GM21528 (cell line): ENCODE measurements at regions not wholly inside any gene's neighbourhood (a gene's known extent, or its start where the extent isn't known, plus 50 kb on each side); places are given as distances from the start of the nearest gene placed in this dataset.
"Not testable (repeated sequence)": the region's sequence is repeated elsewhere in the genome, so short reads cannot be mapped to it uniquely, and the experiment has no call there.

Experiments
- ATAC-seq: cut with Tn5 transposase; IDR thresholded peaks from one replicate; pipeline ENCODE4 v1.9.1; 2021; ENCODE audit warnings: mild to moderate bottlenecking, moderate library complexity; ENCODE audit not compliant: unreplicated experiment, low FRiP score

DNA sequence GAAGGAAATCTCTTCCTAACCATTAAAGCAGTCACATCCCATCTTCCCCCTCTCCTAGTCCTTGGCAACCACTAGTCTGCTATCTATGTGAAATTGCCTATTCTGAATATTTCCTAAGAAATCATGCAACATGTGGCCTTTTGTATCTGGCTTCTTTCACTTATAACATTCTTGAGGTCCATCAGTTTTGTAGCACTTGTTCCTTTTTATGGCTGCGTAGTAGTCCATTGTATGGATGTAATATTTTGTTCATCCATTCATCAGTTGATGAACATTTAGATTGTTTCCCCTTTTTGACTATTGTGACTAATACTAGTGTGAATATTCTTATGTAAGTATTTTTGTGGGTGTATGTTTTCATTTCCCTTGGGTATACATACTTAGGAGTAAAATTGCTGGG, 878.7 kb upstream of the DEFB115 start:
- not testable (repeated sequence) for ATAC-seq

DNA sequence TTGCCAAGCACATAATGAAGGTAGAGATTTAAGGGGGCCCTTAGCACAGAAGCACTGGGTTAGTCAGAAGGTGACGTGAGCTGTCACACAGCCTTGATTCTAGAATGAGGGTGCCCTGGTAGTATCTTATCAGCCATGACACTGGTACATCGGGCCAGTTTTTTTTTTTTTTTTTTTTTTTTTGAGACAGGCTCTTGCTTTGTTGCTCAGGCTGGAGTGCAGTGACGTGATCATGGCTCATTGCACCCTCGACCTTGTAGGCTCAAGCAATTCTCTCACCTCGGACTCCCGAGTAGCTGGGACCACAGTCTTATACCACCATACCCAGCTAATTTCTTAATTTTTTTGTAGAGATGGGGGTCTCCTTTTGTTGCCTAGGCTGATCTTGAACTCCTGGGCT, 872.6 kb upstream of the DEFB115 start:
- not testable (repeated sequence) for ATAC-seq

DNA sequence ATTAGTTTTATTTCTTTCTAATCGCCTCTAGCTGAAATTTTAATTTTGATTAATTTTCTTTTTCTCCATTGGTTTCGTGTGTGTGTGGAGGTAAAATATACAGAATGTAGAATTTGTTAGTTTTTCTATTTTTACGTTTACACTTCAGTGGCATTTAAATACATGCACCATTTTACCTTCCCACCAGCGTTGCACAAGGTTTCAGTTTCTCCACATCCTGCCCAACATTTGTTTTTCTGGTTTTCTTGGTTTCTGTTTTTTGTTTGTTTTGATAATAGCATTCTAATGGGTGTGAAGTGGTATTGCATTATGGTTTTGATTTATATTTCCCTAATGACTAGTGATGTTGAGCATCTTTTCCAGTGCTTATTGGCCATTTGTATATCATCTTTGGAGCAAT, 871.4 kb upstream of the DEFB115 start:
- not testable (repeated sequence) for ATAC-seq

DNA sequence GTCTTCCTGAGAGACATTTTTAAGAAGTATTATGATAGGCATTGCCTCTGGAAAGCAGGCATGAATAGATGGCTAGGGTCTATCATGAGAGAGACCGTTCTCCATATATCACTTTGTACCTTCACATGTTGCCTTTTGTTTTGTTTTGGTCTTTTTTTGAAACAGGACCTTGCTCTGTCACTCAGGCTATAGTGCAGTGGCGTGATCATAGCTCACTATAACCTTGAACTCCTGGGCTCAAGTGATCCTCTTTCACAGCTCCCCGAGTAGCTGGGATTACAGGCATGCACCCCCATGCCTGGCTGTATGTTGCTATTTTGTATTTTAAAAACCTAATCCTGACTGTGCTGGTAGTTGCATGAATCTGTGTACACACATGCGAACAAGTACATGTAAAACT, 869.6 kb upstream of the DEFB115 start:
- ATAC-seq: not testable (repeated sequence)

DNA sequence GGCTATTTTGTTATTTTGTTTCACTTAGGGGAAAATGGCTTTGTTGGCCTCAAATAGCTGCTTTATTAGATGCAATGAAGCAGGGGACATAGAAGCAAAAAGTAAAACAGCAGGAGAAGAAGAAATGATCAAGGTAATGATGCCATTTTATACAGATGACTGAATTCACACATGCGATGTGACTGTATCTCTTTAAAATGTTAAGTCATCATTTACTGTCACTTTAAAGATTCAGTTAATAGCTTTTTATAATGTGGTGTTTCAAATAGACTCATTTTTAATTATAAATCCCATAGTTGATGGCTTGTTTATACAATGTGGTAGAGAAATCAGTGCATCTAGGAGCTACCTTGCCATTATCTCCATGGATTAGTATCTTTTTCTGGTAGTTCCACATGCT, 863.9 kb upstream of the DEFB115 start:
- not testable (repeated sequence) for ATAC-seq

DNA sequence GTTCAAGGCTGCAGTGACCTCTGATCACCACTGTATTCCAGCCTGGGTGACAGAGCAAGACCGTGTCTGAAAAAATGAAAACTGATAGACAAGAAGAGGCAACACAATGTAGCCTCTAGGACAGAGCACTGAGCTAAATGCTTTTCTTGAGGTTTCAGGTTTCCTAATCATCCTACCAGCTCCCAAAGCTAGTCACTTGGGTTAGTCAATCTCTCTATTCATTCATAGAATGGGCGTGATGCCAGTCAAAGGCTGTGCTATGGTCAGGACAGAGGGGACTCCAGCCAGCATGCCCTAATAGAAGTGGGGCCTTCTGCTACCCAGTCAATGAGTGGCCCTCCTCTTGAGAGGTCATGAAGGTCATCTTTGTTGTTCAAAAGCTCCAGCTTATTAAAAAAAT, 860.4 kb upstream of the DEFB115 start:
- not testable (repeated sequence) for ATAC-seq

DNA sequence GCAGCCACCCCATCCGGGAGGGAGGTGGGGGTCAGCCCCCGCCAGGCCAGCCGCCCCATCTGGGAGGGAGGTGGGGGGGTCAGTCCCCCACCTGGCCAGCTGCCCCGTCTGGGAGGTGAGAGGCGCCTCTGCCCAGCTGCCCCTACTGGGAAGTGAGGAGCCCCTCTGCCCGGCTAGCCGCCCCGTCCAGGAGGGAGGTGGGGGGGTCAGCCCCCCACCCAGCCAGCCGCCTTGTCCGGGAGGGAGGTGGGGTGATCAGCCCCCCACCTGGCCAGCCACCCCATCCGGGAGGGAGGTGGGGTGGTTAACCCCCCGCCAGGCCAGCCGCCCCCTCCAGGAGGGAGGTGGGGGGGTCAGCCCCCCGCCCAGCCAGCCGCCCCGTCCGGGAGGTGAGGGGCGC, 852.4 kb upstream of the DEFB115 start:
- ATAC-seq: not testable (repeated sequence)

DNA sequence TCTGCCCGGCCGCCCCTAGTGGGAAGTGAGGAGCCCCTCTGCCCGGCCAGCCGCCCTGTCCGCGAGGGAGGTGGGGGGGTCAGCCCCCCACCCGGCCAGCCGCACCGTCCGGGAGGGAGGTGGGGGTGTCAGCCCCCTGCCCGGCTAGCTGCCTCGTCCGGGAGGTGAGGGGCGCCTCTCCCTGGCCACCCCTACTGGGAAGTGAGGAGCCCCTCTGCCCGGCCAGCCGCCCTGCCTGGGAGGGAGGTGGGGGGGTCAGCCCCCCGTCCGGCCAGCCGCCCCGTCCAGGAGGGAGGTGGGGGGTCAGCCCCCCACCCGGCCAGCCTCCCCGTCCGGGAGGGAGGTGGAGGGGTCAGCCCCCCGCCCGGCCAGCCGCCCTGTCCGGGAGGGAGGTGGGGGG, 851.9 kb upstream of the DEFB115 start:
- not testable (repeated sequence) for ATAC-seq

DNA sequence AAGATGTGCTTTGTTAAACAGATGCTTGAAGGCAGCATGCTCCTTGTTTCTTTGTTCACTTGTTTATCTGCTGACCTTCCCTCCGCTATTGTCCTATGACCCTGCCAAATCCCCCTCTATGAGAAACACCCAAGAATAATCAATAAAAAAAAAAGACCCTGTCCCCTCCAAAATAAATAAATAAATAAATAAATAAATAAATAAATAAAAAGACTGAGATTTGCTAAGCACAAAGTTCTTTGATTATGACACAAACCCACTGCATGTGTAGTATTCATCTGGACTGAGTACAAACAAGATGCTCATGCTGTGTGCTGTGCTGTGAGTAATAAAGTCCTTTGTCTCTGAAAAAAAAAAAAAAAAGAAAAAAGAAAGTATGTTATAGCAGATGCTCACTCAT, 851.1 kb upstream of the DEFB115 start:
- not testable (repeated sequence) for ATAC-seq

DNA sequence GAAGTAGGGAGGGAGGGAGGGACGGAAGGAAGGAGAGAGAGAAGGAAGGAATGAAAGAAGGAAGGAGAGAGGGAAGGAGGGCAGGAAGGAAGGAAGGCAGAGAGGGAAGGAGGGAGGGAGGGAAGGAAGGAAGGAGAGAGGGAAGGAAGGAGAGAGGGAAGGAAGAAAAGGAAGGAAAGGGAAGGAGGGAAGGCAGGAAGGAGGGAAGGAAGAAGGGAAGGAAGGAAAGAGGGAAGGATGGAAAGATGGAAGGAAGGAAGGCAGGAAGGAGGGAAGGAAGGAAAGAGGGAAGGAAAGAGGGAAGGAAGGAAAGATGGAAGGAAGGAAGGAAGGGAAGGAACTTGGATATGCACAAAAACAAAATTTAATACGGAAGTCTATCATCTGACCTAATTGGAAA, 844.5 kb upstream of the DEFB115 start:
- ATAC-seq: no peak

DNA sequence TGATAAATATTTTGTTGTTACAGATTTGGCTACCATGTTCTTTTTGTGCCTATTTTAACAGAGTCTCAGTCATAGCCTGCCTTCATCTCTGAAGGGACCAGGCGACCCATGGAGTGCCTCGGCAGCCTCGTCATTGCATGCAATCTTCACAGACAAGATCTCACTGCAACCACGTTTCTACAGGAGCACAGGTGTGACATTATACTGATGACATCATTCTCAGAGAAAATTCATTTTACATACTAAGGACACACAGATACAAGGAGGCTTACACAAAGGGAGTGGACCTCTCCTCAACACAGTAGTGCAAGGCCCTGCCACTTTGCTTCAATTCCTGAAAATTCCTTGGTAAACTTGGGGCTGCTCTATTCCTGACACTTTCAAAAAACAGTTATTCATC, 840.1 kb upstream of the DEFB115 start:
- not testable (repeated sequence) for ATAC-seq

DNA sequence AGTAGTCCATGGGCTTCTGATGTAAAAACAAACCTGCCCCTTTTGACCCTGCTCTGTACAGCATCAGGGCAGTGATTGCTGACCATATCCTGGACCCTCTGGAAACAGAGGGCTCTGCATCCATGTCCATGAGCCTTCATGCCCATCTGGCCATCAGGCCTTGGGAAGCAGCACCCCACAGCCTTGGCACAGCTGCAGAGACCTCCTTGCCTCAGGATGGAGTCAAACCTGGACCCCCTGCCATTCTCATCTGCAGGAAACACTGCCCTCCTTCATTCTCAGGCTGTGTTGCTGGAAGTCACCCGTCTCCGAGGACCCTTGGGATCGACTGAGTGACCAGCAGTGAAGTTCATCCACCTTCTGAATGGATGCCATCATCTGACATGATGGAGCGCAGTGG, 839.1 kb upstream of the DEFB115 start:
- not testable (repeated sequence) for ATAC-seq

DNA sequence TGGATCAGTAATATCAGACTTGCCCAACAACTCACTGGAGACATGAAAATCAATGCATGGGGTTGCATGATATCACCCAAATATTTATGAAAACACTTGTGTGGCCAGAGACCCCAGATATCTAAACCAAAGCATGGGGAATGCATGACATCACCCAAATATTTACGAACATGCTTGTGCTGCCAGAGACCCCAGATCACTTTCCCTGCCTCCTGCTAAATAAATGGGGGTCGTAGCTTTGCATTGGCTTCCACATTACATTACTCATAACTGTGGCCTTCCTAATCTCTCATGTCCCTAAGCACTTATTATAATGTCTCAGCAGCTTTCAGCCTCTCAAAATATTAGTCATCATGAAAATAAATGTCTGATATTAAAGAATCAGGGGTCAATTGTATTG, 838.0 kb upstream of the DEFB115 start:
- no peak for ATAC-seq

DNA sequence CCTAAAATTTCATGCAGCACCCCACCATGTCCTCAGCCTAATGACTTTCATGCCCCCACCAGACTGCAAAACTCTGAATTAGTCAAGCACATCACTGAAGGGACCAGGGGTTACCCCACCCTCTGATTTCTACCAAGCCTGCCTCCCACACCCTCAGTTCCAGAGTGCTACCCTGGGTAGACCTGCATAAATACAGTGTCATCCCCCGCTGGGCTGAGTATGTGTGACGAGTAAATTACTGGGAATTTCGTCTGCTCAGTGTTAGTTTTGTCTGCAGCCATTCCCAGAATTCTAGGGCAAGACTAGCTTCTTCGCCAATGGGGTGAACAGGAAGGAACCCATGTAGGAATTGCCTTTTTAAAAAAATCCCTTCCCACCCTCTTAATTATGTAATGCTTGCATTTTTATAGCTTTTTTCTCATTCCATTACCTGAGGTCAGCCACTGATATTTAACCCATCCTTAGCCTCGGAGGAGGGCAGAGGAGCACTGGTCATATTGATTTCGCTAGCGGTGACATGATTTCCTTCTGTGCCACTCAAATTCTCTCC, 837.5 kb upstream of the DEFB115 start:
- ATAC-seq: not testable (repeated sequence)
